Fibroblast of lung (primary cell): ENCODE measurements at regions not wholly inside any gene's neighbourhood (a gene's known extent, or its start where the extent isn't known, plus 50 kb on each side); places are given as distances from the start of the nearest gene placed in this dataset.

ENCODE experiments used
- DNase-seq, 2 donors: peaks; one replicate each; pipeline versions ENCODE4 v3.0.0 to v3.0.0-alpha.2; 2010; ENCODE audit warnings: low read depth in 2 of 2
- H2AFZ ChIP-seq: 2 replicates; pipeline ENCODE4 v1.5.1; 2012; ENCODE audit warnings: low read length, control low read depth, inconsistent platforms
- H3K27ac ChIP-seq: 2 replicates; pipeline ENCODE4 v1.5.1; 2011; ENCODE audit warnings: low read length, control low read depth; ENCODE audit not compliant: insufficient read depth
- H3K27me3 ChIP-seq: 2 replicates; pipeline ENCODE4 v1.5.1; 2011; ENCODE audit warnings: mild to moderate bottlenecking, low read length; ENCODE audit not compliant: control insufficient read depth, insufficient read depth
- H3K36me3 ChIP-seq: 2 replicates; pipeline ENCODE4 v1.5.1; 2011; ENCODE audit warnings: low read length; ENCODE audit not compliant: control insufficient read depth, insufficient read depth
- H3K4me1 ChIP-seq: 2 replicates; pipeline ENCODE4 v1.5.1; 2011; ENCODE audit warnings: low read length; ENCODE audit not compliant: control insufficient read depth, insufficient read depth; ENCODE audit errors: extremely low read depth
- H3K4me2 ChIP-seq: 2 replicates; pipeline ENCODE4 v1.5.1; 2011; ENCODE audit warnings: low read length, control low read depth; ENCODE audit not compliant: insufficient read depth; ENCODE audit errors: extremely low read depth
- H3K4me3 ChIP-seq, 4 experiments: fragments of 200-600 bp in 1 of 4; sonication (generic) in 1 of 4; replicated peaks in 1 of 4; 2 replicates each; pipeline ENCODE4 v1.5.1; 2011 to 2016; ENCODE audit warnings: low read length in 4 of 4, low read depth in 3 of 4, mild to moderate bottlenecking in 3 of 4, control low read depth in 2 of 4, inconsistent platforms in 1 of 4, mixed read lengths in 1 of 4; ENCODE audit not compliant: insufficient read depth in 1 of 4; ENCODE audit errors: control extremely low read depth in 1 of 4
- H3K79me2 ChIP-seq: 2 replicates; pipeline ENCODE4 v1.5.1; 2012; ENCODE audit warnings: mild to moderate bottlenecking, low read length, inconsistent platforms; ENCODE audit not compliant: control insufficient read depth, insufficient read depth
- H3K9ac ChIP-seq: 2 replicates; pipeline ENCODE4 v1.5.1; 2011; ENCODE audit warnings: mild to moderate bottlenecking, low read length, control low read depth; ENCODE audit not compliant: insufficient read depth
- H3K9me3 ChIP-seq: 2 replicates; pipeline ENCODE4 v1.5.1; 2012; ENCODE audit warnings: low read depth, low read length; ENCODE audit not compliant: control insufficient read depth, insufficient read depth
- H4K20me1 ChIP-seq: 2 replicates; pipeline ENCODE4 v1.5.1; 2011; ENCODE audit warnings: low read length; ENCODE audit not compliant: control insufficient read depth, insufficient read depth; ENCODE audit errors: extremely low read depth
- CTCF ChIP-seq, 2 donors: IDR thresholded peaks in 1 of 2; conservative IDR thresholded peaks in 1 of 2; 1 replicate in 1 of 2; 2 replicates in 1 of 2; pipeline ENCODE4 v1.5.1; 2011 to 2012; ENCODE audit warnings: low read length in 2 of 2, control low read depth in 1 of 2, inconsistent platforms in 1 of 2, low read depth in 1 of 2, mild to moderate bottlenecking in 1 of 2
- EZH2 ChIP-seq: IDR thresholded peaks from 2 replicates; pipeline ENCODE4 v1.5.1; 2012; ENCODE audit warnings: low read length, control low read depth, mild to moderate bottlenecking; ENCODE audit errors: missing control alignments

DNA sequence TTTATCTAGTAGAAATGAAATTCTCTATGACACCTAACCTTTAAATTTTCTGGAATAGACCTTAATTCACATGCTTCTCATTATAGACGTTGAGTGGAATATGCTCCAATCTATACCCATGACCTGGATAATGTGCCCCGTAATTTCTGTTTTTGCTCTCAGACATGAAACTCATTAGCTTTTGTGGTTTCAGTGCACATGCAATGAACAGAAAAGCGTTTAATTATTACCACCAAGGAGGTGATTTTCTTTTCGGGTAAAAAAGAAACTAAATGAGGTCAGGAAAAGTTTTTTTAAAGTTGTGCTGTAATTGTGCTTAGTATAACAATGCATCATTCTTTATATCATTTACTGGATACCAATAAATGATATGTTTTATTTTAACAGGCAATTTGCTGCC is 1703.9 kb upstream of the TENM3 start:
- no peaks in the 10 kb centered on the region for H3K36me3 ChIP-seq
- TF ChIP-seq EZH2 (no peak), CTCF (conservative IDR thresholded peaks at IDR 0.05 in 1 of 2, IDR thresholded peaks at IDR 0.05 in 1 of 2; ENCODE audit: low read depth in 1 of 2, low read length in 2 of 2) (no peak)
- H3K27ac ChIP-seq, result no peak overlapping the region

GRCh38 chr4:180541678-180542077 is 1701.5 kb upstream of the TENM3 start:
- Histone ChIP-seq H3K4me2 (no peak overlapping the region), H3K9ac (no peak overlapping the region), H3K36me3 (no peaks in the 10 kb centered on the region)

More for the DNA sequence above, 1703.9 kb upstream of the TENM3 start:
- no peaks in the 10 kb centered on the region for H3K79me2 ChIP-seq
- H3K9ac ChIP-seq, result no peak overlapping the region
- H3K4me1 ChIP-seq, result no peaks in the 10 kb centered on the region
- H4K20me1 ChIP-seq, result no peaks in the 10 kb centered on the region
- H3K4me3 ChIP-seq, result no peak overlapping the region
- no peak overlapping the region for H3K4me2 ChIP-seq
- no peaks in the 10 kb centered on the region for H3K9me3 ChIP-seq
- H3K27me3 ChIP-seq, result no peaks in the 10 kb centered on the region
- no peak overlapping the region for H2AFZ ChIP-seq
- no peak for DNase-seq

DNA sequence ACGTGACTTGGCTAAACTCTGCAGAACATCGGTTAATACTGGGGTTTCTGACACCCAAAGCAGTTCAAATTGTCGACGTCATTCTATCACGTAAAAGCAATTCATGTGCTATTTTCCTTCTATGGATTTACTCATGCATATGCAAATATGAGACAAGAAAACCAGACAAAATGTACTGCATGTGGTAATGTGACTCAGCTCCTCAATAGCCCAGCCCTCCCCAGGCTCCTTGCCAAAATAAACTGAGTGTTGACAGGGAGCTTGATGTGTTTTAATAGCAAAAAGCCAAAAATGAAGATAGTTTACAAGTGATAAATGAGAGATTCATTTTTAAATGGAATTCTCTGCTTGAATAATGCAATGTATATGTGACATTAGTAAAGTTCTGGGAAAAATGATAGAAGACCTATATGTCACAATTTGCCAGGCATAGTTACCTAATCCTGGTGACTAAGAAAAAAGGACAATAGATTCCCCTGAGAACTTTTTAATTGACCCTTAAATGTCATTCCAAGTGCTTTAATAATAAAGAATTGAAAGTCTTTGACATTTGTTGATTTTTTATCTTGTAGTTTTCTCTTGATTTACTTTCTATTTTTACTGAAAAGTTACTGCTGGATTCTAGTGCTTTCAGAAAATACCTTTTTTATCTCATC is 1700.6 kb upstream of the TENM3 start:
- no peaks in the 10 kb centered on the region for H3K79me2 ChIP-seq
- H3K9me3 ChIP-seq, result no peaks in the 10 kb centered on the region
- H2AFZ ChIP-seq, result no peak overlapping the region
- TF ChIP-seq CTCF (conservative IDR thresholded peaks at IDR 0.05 in 1 of 2, IDR thresholded peaks at IDR 0.05 in 1 of 2; ENCODE audit: low read depth in 1 of 2, low read length in 2 of 2) (no peak), EZH2 (no peak)
- H3K27ac ChIP-seq, result no peak overlapping the region
- H3K36me3 ChIP-seq, result no peaks in the 10 kb centered on the region
- no peak overlapping the region for H3K4me2 ChIP-seq
- peak; percentile 97 to 98 for DNase-seq
- no peaks in the 10 kb centered on the region for H3K27me3 ChIP-seq
- H3K9ac ChIP-seq, result no peak overlapping the region
- no peak overlapping the region for H3K4me3 ChIP-seq
- no peaks in the 10 kb centered on the region for H3K4me1 ChIP-seq
- H4K20me1 ChIP-seq, result no peaks in the 10 kb centered on the region

More at GRCh38 chr4:180541678-180542077, 1701.5 kb upstream of the TENM3 start:
- Histone ChIP-seq H3K79me2 (no peaks in the 10 kb centered on the region), H4K20me1 (no peaks in the 10 kb centered on the region), H3K4me1 (no peaks in the 10 kb centered on the region), H2AFZ (no peak overlapping the region), H3K27me3 (no peaks in the 10 kb centered on the region), H3K9me3 (no peaks in the 10 kb centered on the region), H3K4me3 (no peak overlapping the region), H3K27ac (no peak overlapping the region)
- no peak for TF ChIP-seq CTCF (conservative IDR thresholded peaks at IDR 0.05 in 1 of 2, IDR thresholded peaks at IDR 0.05 in 1 of 2; ENCODE audit: low read depth in 1 of 2, low read length in 2 of 2)
- TF ChIP-seq EZH2, result no peak
- no peak for DNase-seq
